GM23338 (cell line): ENCODE measurements at regions not wholly inside any gene's neighbourhood (a gene's known extent, or its start where the extent isn't known, plus 50 kb on each side); places are given as distances from the start of the nearest gene placed in this dataset.
A peak's percentile ranks its signal among the peaks of the same experiment; 100 is the strongest.

ENCODE experiments used
- ATAC-seq: fragments of 200-7000 bp; cut with Tn5 transposase; 3 replicates; pipeline ENCODE4 v1.9.1; 2020
- DNase-seq: peaks from one replicate; pipeline ENCODE4 v3.0.0-alpha.2; 2015; ENCODE audit warnings: low spot score
- H2AFZ ChIP-seq: fragments of 200-600 bp; sonication (generic); 2 replicates; pipeline ENCODE4 v1.8.0; 2016; ENCODE audit warnings: antibody characterized with exemption, mild to moderate bottlenecking, moderate library complexity
- H3F3A ChIP-seq: fragments of 200-600 bp; sonication (generic); replicated peaks from 2 replicates; pipeline ENCODE4 v1.8.0; 2017; ENCODE audit warnings: antibody characterized with exemption, mixed run types, low read depth
- H3K27ac ChIP-seq: fragments of 200-600 bp; sonication (generic); 2 replicates; pipeline ENCODE4 v1.6.1; 2016; ENCODE audit warnings: low read depth
- H3K27me3 ChIP-seq: fragments of 200-600 bp; sonication (generic); 2 replicates; pipeline ENCODE4 v1.8.0; 2016; ENCODE audit warnings: mild to moderate bottlenecking, mixed run types, moderate library complexity; ENCODE audit not compliant: insufficient read depth
- H3K36me3 ChIP-seq: fragments of 200-600 bp; sonication (generic); 2 replicates; pipeline ENCODE4 v1.8.0; 2016; ENCODE audit warnings: mild to moderate bottlenecking; ENCODE audit not compliant: insufficient read depth
- H3K4me1 ChIP-seq: fragments of 200-600 bp; sonication (generic); 2 replicates; pipeline ENCODE4 v1.8.0; 2016; ENCODE audit warnings: mild to moderate bottlenecking, moderate library complexity; ENCODE audit not compliant: insufficient read depth
- H3K4me2 ChIP-seq: fragments of 200-600 bp; sonication (generic); 2 replicates; pipeline ENCODE4 v1.7.1; 2017; ENCODE audit warnings: mixed run types
- H3K4me3 ChIP-seq: fragments of 200-600 bp; sonication (generic); 2 replicates; pipeline ENCODE4 v1.6.1; 2016; ENCODE audit warnings: mixed run types
- H3K79me2 ChIP-seq: fragments of 200-600 bp; sonication (generic); replicated peaks from 2 replicates; pipeline ENCODE4 v1.8.0; 2017; ENCODE audit warnings: mild to moderate bottlenecking; ENCODE audit not compliant: insufficient read depth
- H3K9me2 ChIP-seq: fragments of 200-600 bp; sonication (generic); 2 replicates; pipeline ENCODE4 v1.8.0; 2017; ENCODE audit not compliant: insufficient read depth
- H4K20me1 ChIP-seq: fragments of 200-600 bp; sonication (generic); replicated peaks from 2 replicates; pipeline ENCODE4 v1.8.0; 2017; ENCODE audit warnings: mild to moderate bottlenecking; ENCODE audit not compliant: insufficient read depth
- H3K27ac Mint-ChIP-seq: 2 replicates; pipeline ENCODE4 v1.8.0; 2020; ENCODE audit warnings: inconsistent platforms, mild to moderate bottlenecking, moderate library complexity, mixed read lengths
- H3K27me3 Mint-ChIP-seq: 3 replicates; pipeline ENCODE4 v1.8.0; 2022; ENCODE audit warnings: low read depth, mild to moderate bottlenecking, moderate library complexity, mixed read lengths, inconsistent platforms; ENCODE audit not compliant: insufficient read depth, poor library complexity
- H3K36me3 Mint-ChIP-seq: 3 replicates; pipeline ENCODE4 v1.8.0; 2021; ENCODE audit warnings: low read depth, mild to moderate bottlenecking, inconsistent platforms, moderate library complexity, mixed read lengths
- H3K4me1 Mint-ChIP-seq: 3 replicates; pipeline ENCODE4 v1.8.0; 2020; ENCODE audit warnings: mild to moderate bottlenecking, inconsistent platforms, mixed read lengths
- H3K4me3 Mint-ChIP-seq: 3 replicates; pipeline ENCODE4 v1.8.0; 2021; ENCODE audit warnings: moderate library complexity, mild to moderate bottlenecking, inconsistent platforms, mixed read lengths
- H3K9me3 Mint-ChIP-seq: 3 replicates; pipeline ENCODE4 v1.8.0; 2020; ENCODE audit warnings: moderate library complexity, mild to moderate bottlenecking, inconsistent platforms, mixed read lengths
- CTCF ChIP-seq, 2 experiments: fragments of 200-600 bp in 1 of 2; sonication (generic) in 1 of 2; conservative IDR thresholded peaks; 2 replicates each; pipeline versions ENCODE4 v1.5.1 to v1.6.1; 2016 to 2017; ENCODE audit warnings: antibody characterized with exemption in 2 of 2, low read depth in 2 of 2, mild to moderate bottlenecking in 2 of 2, moderate library complexity in 1 of 2
- ETS1 ChIP-seq: IDR thresholded peaks from 2 replicates; pipeline ENCODE4 v1.6.1; 2016; ENCODE audit warnings: antibody characterized with exemption
- EZH2phosphoT487 ChIP-seq: fragments of 200-600 bp; sonication (generic); IDR thresholded peaks from one replicate; pipeline ENCODE4 v1.8.1; 2018; ENCODE audit warnings: antibody characterized with exemption; ENCODE audit not compliant: unreplicated experiment
- NANOG ChIP-seq: IDR thresholded peaks from 2 replicates; pipeline ENCODE4 v1.6.1; 2016; ENCODE audit warnings: antibody characterized with exemption, borderline replicate concordance
- POLR2AphosphoS5 ChIP-seq: IDR thresholded peaks from 2 replicates; pipeline ENCODE4 v1.6.1; 2016; ENCODE audit warnings: antibody characterized with exemption, low read depth
- REST ChIP-seq: IDR thresholded peaks from one replicate; pipeline ENCODE4 v1.6.1; 2018; ENCODE audit warnings: antibody characterized with exemption; ENCODE audit not compliant: unreplicated experiment
- ZNF331 ChIP-seq: fragments of 250-450 bp; sonication (Bioruptor Pico); IDR thresholded peaks from 2 replicates; pipeline ENCODE4 v1.5.0; 2020; ENCODE audit warnings: low read depth, mild to moderate bottlenecking, moderate library complexity
- ZNF462 ChIP-seq: fragments of 250-450 bp; sonication (Bioruptor Pico); IDR thresholded peaks from 2 replicates; pipeline ENCODE4 v1.5.0; 2020; ENCODE audit warnings: mild to moderate bottlenecking, moderate library complexity

GRCh38 chr4:89598602-89599001, 238.4 kb downstream of the SNCA start:
- Histone ChIP-seq H3K27ac (no peak overlapping the region), H3K27me3 (no peaks in the 10 kb centered on the region), H4K20me1 (no peaks in the 10 kb centered on the region), H3F3A (no peaks in the 10 kb centered on the region), H3K9me2 (no peaks in the 10 kb centered on the region), H2AFZ (no peak overlapping the region), H3K36me3 (no peaks in the 10 kb centered on the region), H3K4me2 (no peak overlapping the region), H3K4me3 (no peak overlapping the region), H3K79me2 (no peaks in the 10 kb centered on the region), H3K4me1 (no peaks in the 10 kb centered on the region)
- TF ChIP-seq CTCF (conservative IDR thresholded peaks at IDR 0.05; ENCODE audit: low read depth in 2 of 2) (peak; percentile 54 to 55), NANOG (no peak)
- ATAC-seq, result peak; percentile 45; the same call in 2 of the 3 replicates
- Mint-ChIP-seq H3K27me3 (no peaks in the 10 kb centered on the region), H3K27ac (no peak overlapping the region), H3K4me3 (no peak overlapping the region), H3K36me3 (no peaks in the 10 kb centered on the region), H3K9me3 (no peaks in the 10 kb centered on the region; the same call in 2 of the 3 replicates), H3K4me1 (no peaks in the 10 kb centered on the region)
- peak; percentile 53 for DNase-seq

- Mint-ChIP-seq H3K27me3 (peaks cover 15% of the 10 kb centered on the region), H3K4me1 (no peaks in the 10 kb centered on the region; the same call in 2 of the 3 replicates), H3K4me3 (no peak overlapping the region), H3K9me3 (peaks cover 4% of the 10 kb centered on the region; the same call in 1 of the 3 replicates), H3K27ac (no peak overlapping the region), H3K36me3 (no peaks in the 10 kb centered on the region)
- no peaks in the 10 kb centered on the region for H3K36me3 ChIP-seq
- ATAC-seq (no peak), DNase-seq (no peak)
- no peaks in the 10 kb centered on the region for H4K20me1 ChIP-seq
- peaks cover 15% of the 10 kb centered on the region; the same call in 1 of the 2 replicates for H3K27me3 ChIP-seq
- H3K4me1 ChIP-seq, result no peaks in the 10 kb centered on the region
- no peak overlapping the region for H3K27ac ChIP-seq
- H3K9me2 ChIP-seq, result no peaks in the 10 kb centered on the region
- no peak overlapping the region for H3K4me2 ChIP-seq
- no peaks in the 10 kb centered on the region for H3F3A ChIP-seq
- H2AFZ ChIP-seq, result no peak overlapping the region
- no peaks in the 10 kb centered on the region for H3K79me2 ChIP-seq
- H3K4me3 ChIP-seq, result no peak overlapping the region
- TF ChIP-seq EZH2phosphoT487 (no peak), POLR2AphosphoS5 (no peak), ZNF462 (CRISPR knock-in tag) (no peak), ETS1 (no peak), REST (no peak), NANOG (no peak), ZNF331 (CRISPR knock-in tag) (no peak)
These were observed 241.7 kb downstream of the SNCA start for GRCh38 chr4:89595125-89595789.
